ENCODE measurements at regions not wholly inside any gene's neighbourhood (a gene's known extent, or its start where the extent isn't known, plus 50 kb on each side); places are given as distances from the start of the nearest gene placed in this dataset.

- TF ChIP-seq ZHX1 (conservative IDR thresholded peaks at IDR 0.05; ENCODE audit: low read length) = no peak
- no peak for TF ChIP-seq BCOR (IDR thresholded peaks at IDR 0.05)
- no peak for TF ChIP-seq KLF13 (tag; IDR thresholded peaks at IDR 0.05; ENCODE audit: borderline replicate concordance, low read depth)
- no peak for TF ChIP-seq ZBTB43 (CRISPR knock-in tag; IDR thresholded peaks at IDR 0.05)
These were observed 279.4 kb downstream of the FAT3 start (continued) for GRCh38 chr11:92504004-92504403.

GRCh38 chr11:92504534-92504933 is 279.9 kb downstream of the FAT3 start:
- H3K4me1 ChIP-seq (replicated peaks in 1 of 2; ENCODE audit: control insufficient read depth in 2 of 2, insufficient read depth in 2 of 2, low read length in 2 of 2) = no peaks in the 10 kb centered on the region
- H3K9me1 ChIP-seq (ENCODE audit: control insufficient read depth, insufficient read depth, low read length) = no peaks in the 10 kb centered on the region
- 0 out of 2 replicates have a peak, but pooled peaks cover 2% of the 10 kb centered on the region for H3K9me3 ChIP-seq (replicated peaks; ENCODE audit: control insufficient read depth, insufficient read depth, low read depth, low read length)
- FAIRE-seq (no peak), ATAC-seq (no peak), DNase-seq (ENCODE audit: extremely low read depth in 1 of 4, low spot score in 3 of 4) (no peak)
- H3K4me2 ChIP-seq (ENCODE audit: insufficient read depth, low read length) = no peak overlapping the region
- no peak overlapping the region for H2AFZ ChIP-seq (ENCODE audit: low read depth, low read length)
- ChIA-PET POLR2A (no interaction called here), CTCF (ENCODE audit: low intra/inter-chr PET ratio) (no interaction called here)
- BruUV-seq (replicated peaks) = no TSS peak
- no peaks in the 10 kb centered on the region for H3K36me3 ChIP-seq (ENCODE audit: control insufficient read depth, insufficient read depth, low read length)
- H3K9ac ChIP-seq (ENCODE audit: insufficient read depth in 1 of 2, low read depth in 2 of 2, low read length in 2 of 2) = no peak overlapping the region
- H3K27me3 ChIP-seq (ENCODE audit: control insufficient read depth in 2 of 2, insufficient read depth in 2 of 2, low read length in 2 of 2) = no peaks in the 10 kb centered on the region
- H3K4me3 ChIP-seq = no peak overlapping the region
- no peak overlapping the region for H3K27ac ChIP-seq (ENCODE audit: extremely low read depth, low read depth, low read length)
- no peaks in the 10 kb centered on the region for H3K79me2 ChIP-seq (ENCODE audit: control insufficient read depth, insufficient read depth, low read length)
- WGBS (ENCODE audit: insufficient coverage, low coverage, missing lambda C conversion rate) = 0% methylated on average over 2 of the region's 2 CpGs
- H4K20me1 ChIP-seq (replicated peaks; ENCODE audit: control insufficient read depth, insufficient read depth, low read length) = no peaks in the 10 kb centered on the region
- intact Hi-C loops (cut with micrococcal nuclease) (no loop called here), in situ Hi-C loops (cut with MboI) (no loop called here)
- no peak for TF ChIP-seq JUNB (CRISPR knock-in tag; conservative IDR thresholded peaks at IDR 0.05)
- TF ChIP-seq ZNF133 (CRISPR knock-in tag; IDR thresholded peaks at IDR 0.05) = no peak
- TF ChIP-seq ZBTB5 (IDR thresholded peaks at IDR 0.05) = no peak
- TF ChIP-seq RBM25 (IDR thresholded peaks at IDR 0.05; ENCODE audit: low read depth, low read length, severe bottlenecking) = no peak
- no peak for TF ChIP-seq ZFP30 (CRISPR knock-in tag; IDR thresholded peaks at IDR 0.05; ENCODE audit: borderline replicate concordance)
- no peak for TF ChIP-seq NUFIP1 (IDR thresholded peaks at IDR 0.05; ENCODE audit: partially characterized antibody)
- TF ChIP-seq MEF2A (IDR thresholded peaks at IDR 0.05; ENCODE audit: control insufficient read depth, low read depth, low read length) = no peak
- TF ChIP-seq ARID1B (IDR thresholded peaks at IDR 0.05) = no peak
- TF ChIP-seq GTF2A2 (tag; IDR thresholded peaks at IDR 0.05) = no peak
- no peak for TF ChIP-seq ZBTB26 (CRISPR knock-in tag; IDR thresholded peaks at IDR 0.05)
- TF ChIP-seq PHF8 (IDR thresholded peaks at IDR 0.05; ENCODE audit: borderline replicate concordance, low read length) = no peak
- no peak for TF ChIP-seq CBX2 (IDR thresholded peaks at IDR 0.05; ENCODE audit: insufficient read depth, low read length, poor library complexity, severe bottlenecking)

Data from K562 (cell line).